ENCODE measurements at regions not wholly inside any gene's neighbourhood (a gene's known extent, or its start where the extent isn't known, plus 50 kb on each side); places are given as distances from the start of the nearest gene placed in this dataset.
"Not testable (repeated sequence)": the region's sequence is repeated elsewhere in the genome, so short reads cannot be mapped to it uniquely, and the experiment has no call there.

GRCh38 chr15:50857763-50858162 is 50.7 kb upstream of the AP4E1 start:
- TF ChIP-seq, protein P1, sequence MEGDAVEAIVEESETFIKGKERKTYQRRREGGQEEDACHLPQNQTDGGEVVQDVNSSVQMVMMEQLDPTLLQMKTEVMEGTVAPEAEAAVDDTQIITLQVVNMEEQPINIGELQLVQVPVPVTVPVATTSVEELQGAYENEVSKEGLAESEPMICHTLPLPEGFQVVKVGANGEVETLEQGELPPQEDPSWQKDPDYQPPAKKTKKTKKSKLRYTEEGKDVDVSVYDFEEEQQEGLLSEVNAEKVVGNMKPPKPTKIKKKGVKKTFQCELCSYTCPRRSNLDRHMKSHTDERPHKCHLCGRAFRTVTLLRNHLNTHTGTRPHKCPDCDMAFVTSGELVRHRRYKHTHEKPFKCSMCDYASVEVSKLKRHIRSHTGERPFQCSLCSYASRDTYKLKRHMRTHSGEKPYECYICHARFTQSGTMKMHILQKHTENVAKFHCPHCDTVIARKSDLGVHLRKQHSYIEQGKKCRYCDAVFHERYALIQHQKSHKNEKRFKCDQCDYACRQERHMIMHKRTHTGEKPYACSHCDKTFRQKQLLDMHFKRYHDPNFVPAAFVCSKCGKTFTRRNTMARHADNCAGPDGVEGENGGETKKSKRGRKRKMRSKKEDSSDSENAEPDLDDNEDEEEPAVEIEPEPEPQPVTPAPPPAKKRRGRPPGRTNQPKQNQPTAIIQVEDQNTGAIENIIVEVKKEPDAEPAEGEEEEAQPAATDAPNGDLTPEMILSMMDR (IDR thresholded peaks at IDR 0.05): no peak
- TF ChIP-seq POLR2A (IDR thresholded peaks at IDR 0.05): no peak
- DNase-seq: no peak
- Histone ChIP-seq H3K4me1 (peaks cover 0 to 17% (median 0%) of the 10 kb centered on the region in 3 donors), H3K4me3 (no peak overlapping the region), H3K36me3 (no peaks in the 10 kb centered on the region), H3K9me3 (no peaks in the 10 kb centered on the region), H3K27me3 (peaks cover 0 to 4% (median 0%) of the 10 kb centered on the region in 4 donors), H3K27ac (no peak overlapping the region)
- intact Hi-C loops (cut with DNase I): no loop called here

GRCh38 chr15:50854601-50855490 is 53.6 kb upstream of the AP4E1 start:
- Histone ChIP-seq H3K4me3 (no peak overlapping the region), H3K9me3 (no peaks in the 10 kb centered on the region), H3K4me1 (peaks cover 0 to 17% (median 0%) of the 10 kb centered on the region in 3 donors), H3K36me3 (no peaks in the 10 kb centered on the region), H3K27me3 (peaks cover 0 to 4% (median 0%) of the 10 kb centered on the region in 4 donors), H3K27ac (peak overlapping the region; percentile 48 to 59 (median 56))
- intact Hi-C loops (cut with DNase I): no loop called here
- 45 to 55% methylated on average over 3 to 4 of the region's 4 CpGs for WGBS, 2 donors
- no peak for TF ChIP-seq POLR2A (IDR thresholded peaks at IDR 0.05)
- TF ChIP-seq, protein P1 (IDR thresholded peaks at IDR 0.05): no peak
- DNase-seq: no peak

DNA sequence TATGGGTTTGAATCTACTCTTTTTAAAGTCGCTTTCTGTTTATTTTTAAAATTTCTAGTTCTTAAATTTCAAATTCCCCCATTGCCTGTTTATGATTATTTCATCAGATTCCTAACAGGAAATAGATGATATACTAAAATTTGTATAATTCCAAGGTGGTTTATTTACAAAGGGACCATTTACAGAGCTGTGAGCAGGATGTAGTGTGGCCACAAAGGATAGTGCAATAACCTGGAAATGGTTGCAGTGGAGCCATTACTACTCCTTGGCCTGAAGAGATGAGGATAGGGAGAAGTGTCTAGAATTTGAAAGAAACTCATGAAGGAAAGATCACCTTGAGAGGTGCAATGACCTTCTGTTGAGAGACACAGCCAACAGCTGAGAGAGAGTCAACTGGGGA is 58.5 kb upstream of the AP4E1 start:
- 94% methylated on average over 1 of the region's 1 CpG for WGBS, 2 donors
- TF ChIP-seq, protein P1 (IDR thresholded peaks at IDR 0.05): no peak
- no peak for TF ChIP-seq POLR2A (IDR thresholded peaks at IDR 0.05)
- H3K27me3 ChIP-seq: no peaks in the 10 kb centered on the region
- H3K27ac ChIP-seq: no peak overlapping the region
- no peaks in the 10 kb centered on the region for H3K36me3 ChIP-seq
- no peak for DNase-seq
- H3K9me3 ChIP-seq: no peaks in the 10 kb centered on the region
- H3K4me3 ChIP-seq: no peak overlapping the region
- H3K4me1 ChIP-seq: peaks cover 0 to 9% (median 0%) of the 10 kb centered on the region in 3 donors
- intact Hi-C loops (cut with DNase I): no loop called here

- Histone ChIP-seq H3K9me3 (no peaks in the 10 kb centered on the region), H3K27ac (no peak overlapping the region), H3K4me1 (no peaks in the 10 kb centered on the region), H3K36me3 (no peaks in the 10 kb centered on the region), H3K27me3 (no peaks in the 10 kb centered on the region), H3K4me3 (no peak overlapping the region)
- TF ChIP-seq POLR2A (IDR thresholded peaks at IDR 0.05): no peak
- TF ChIP-seq, protein P1 (IDR thresholded peaks at IDR 0.05): no peak
- no peak for DNase-seq
- intact Hi-C loops (cut with DNase I): no loop called here
Observed at GRCh38 chr15:50848349-50848748, 60.1 kb upstream of the AP4E1 start.

GRCh38 chr15:50845181-50845580 is 63.3 kb upstream of the AP4E1 start:
- WGBS, 2 donors: 70 to 83% methylated on average over 1 of the region's 1 CpG
- H3K27ac ChIP-seq; H3K27me3 ChIP-seq; intact Hi-C loops (cut with DNase I); DNase-seq; H3K36me3 ChIP-seq; H3K4me3 ChIP-seq; H3K9me3 ChIP-seq; H3K4me1 ChIP-seq: not testable (repeated sequence)
